ENCODE measurements at regions not wholly inside any gene's neighbourhood (a gene's known extent, or its start where the extent isn't known, plus 50 kb on each side); places are given as distances from the start of the nearest gene placed in this dataset.

DNA sequence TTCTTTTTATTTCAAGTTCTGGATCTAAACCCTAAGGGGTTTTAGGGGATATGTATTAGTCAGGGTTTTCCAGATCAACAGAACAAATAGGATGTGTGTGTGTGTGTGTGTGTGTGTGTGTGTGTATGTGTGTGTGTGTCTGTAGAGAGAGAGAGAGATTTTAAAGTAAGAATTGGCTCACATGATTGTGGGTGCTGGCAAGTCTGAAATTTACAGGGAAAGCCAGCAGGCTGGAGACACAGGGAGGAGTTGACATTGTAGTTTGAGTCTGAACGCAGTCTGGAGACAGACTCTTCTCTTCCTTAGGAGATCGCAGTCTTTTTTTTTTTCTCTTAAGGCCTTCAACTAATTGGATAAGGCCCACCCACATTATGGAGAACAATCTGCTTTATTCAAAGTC lies 428.8 kb upstream of the TBL1XR1 start:
- no peak for TF ChIP-seq CTCF (conservative IDR thresholded peaks at IDR 0.05; ENCODE audit: low read length)
- no peak for TF ChIP-seq EZH2phosphoT487 (IDR thresholded peaks at IDR 0.05; ENCODE audit: borderline replicate concordance)

All from Loucy (cell line).